ENCODE measurements at regions not wholly inside any gene's neighbourhood (a gene's known extent, or its start where the extent isn't known, plus 50 kb on each side); places are given as distances from the start of the nearest gene placed in this dataset.

DNA sequence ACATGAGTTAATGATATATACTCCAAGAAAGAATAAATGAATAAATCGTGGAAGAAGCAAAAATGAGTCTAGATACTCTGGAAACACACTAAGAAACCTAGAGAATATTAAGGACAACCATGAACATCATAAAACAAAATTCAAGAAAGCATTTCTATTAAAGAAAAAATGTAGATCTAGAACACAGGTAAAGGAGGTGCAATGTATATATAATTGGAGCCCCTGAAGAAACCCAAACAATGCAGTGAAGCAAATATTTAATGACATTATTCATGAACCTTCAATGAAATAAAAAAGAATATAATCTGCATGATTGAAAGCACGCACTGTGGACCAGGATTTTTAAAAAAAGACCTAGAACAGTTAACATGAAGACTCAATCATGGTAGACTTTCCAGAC, 150.1 kb downstream of the ATPSCKMT start:
- TF ChIP-seq CTCF (IDR thresholded peaks at IDR 0.05; ENCODE audit: insufficient read depth, low read depth, low read length): no peak
- DNase-seq (ENCODE audit: low read depth): no peak
- no peak overlapping the region for H3K4me3 ChIP-seq (ENCODE audit: low read depth, low read length)

- DNase-seq (ENCODE audit: low read depth): no peak
- no peak overlapping the region for H3K4me3 ChIP-seq (ENCODE audit: low read depth, low read length)
- no peak for TF ChIP-seq CTCF (IDR thresholded peaks at IDR 0.05; ENCODE audit: insufficient read depth, low read depth, low read length)
Measured at GRCh38 chr5:10091701-10092100, 158.0 kb downstream of the ATPSCKMT start.

DNA sequence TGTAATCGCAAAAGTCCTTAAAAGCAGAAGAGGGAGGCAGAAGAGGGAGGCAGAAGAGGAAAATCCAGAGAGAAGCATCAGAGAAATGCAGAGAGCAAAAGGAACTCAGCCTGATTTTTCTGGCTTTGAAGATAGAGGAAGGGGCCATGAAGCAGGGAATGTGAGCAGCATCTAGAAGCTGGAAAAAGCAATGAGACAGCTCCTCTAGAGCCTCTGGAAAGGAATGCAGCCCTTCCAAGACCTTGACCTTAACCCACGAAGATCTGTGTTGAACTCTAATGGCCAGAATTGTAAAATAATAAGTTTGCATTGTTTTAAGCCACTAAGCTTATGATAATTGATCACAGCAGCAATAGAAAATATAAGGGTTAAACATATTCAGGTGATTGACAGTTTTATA, 159.6 kb downstream of the ATPSCKMT start:
- TF ChIP-seq CTCF (IDR thresholded peaks at IDR 0.05; ENCODE audit: insufficient read depth, low read depth, low read length): no peak
- no peak for DNase-seq (ENCODE audit: low read depth)
- H3K4me3 ChIP-seq (ENCODE audit: low read depth, low read length): no peak overlapping the region

GRCh38 chr5:10085185-10085584, 164.5 kb downstream of the ATPSCKMT start:
- no peak for DNase-seq (ENCODE audit: low read depth)
- H3K4me3 ChIP-seq (ENCODE audit: low read depth, low read length): no peak overlapping the region
- no peak for TF ChIP-seq CTCF (IDR thresholded peaks at IDR 0.05; ENCODE audit: insufficient read depth, low read depth, low read length)

GRCh38 chr5:10081584-10081983, 168.1 kb downstream of the ATPSCKMT start:
- no peak for DNase-seq (ENCODE audit: low read depth)
- H3K4me3 ChIP-seq (ENCODE audit: low read depth, low read length): no peak overlapping the region
- TF ChIP-seq CTCF (IDR thresholded peaks at IDR 0.05; ENCODE audit: insufficient read depth, low read depth, low read length): no peak

DNA sequence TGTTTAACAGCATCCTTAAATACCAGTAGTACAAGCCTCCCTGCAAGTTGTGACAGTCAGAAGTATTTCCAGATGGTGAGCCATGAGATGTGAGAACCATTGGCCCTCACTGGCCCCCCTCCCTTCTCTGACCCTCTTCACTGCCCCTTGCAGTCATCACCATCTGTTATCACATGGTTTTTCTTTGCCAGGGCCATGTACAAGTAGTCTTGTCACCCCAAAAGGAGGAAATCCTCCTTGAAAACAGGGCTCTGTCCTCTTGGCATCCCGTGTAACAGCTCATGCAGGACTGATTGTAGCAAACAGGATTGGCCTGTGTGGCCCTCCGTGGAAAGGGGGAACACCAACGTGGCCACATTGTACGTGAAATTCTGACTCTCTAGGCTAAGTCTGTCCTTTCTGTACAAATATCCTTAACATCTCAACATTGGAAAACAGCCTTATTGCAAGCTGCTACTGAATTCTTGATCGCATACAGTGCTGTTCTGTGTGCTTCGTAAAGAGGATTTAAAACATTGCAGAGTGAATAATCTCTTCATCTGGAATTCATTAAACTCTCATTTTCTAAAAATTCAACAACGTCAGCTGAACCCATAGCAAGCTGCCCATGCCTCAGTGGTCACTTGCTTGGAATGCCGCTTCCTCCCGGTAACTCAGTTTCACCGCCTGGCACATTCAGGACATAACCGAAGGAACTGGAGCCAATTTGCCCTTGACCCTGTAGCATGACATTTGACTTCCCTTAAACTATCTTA, 171.7 kb downstream of the ATPSCKMT start:
- no peak for TF ChIP-seq CTCF (IDR thresholded peaks at IDR 0.05; ENCODE audit: insufficient read depth, low read depth, low read length)
- no peak overlapping the region for H3K4me3 ChIP-seq (ENCODE audit: low read depth, low read length)
- peak; percentile 33 for DNase-seq (ENCODE audit: low read depth)

Data from fibroblast of villous mesenchyme (primary cell).